Endodermal cell (in vitro differentiated cells): ENCODE measurements at regions not wholly inside any gene's neighbourhood (a gene's known extent, or its start where the extent isn't known, plus 50 kb on each side); places are given as distances from the start of the nearest gene placed in this dataset.

Experiments
- DNase-seq: peaks from one replicate; pipeline ENCODE4 v3.0.0-alpha.2; 2017
- H3K27ac ChIP-seq: 2 replicates; pipeline ENCODE4 v1.5.1; 2013; ENCODE audit warnings: mild to moderate bottlenecking, low read depth, low read length, moderate library complexity
- H3K27me3 ChIP-seq: 2 replicates; pipeline ENCODE4 v1.6.1; 2013; ENCODE audit warnings: mild to moderate bottlenecking, low read length, moderate library complexity; ENCODE audit not compliant: insufficient read depth, control insufficient read depth, poor library complexity, severe bottlenecking
- H3K36me3 ChIP-seq: 2 replicates; pipeline ENCODE4 v1.7.0; 2013; ENCODE audit warnings: mild to moderate bottlenecking, low read length, moderate library complexity; ENCODE audit not compliant: control insufficient read depth, insufficient read depth
- H3K4me1 ChIP-seq: one replicate; pipeline ENCODE4 v1.7.0; 2013; ENCODE audit warnings: low read length; ENCODE audit not compliant: control insufficient read depth, insufficient read depth
- H3K4me3 ChIP-seq: 2 replicates; pipeline ENCODE4 v1.5.1; 2013; ENCODE audit warnings: mild to moderate bottlenecking, low read length, moderate library complexity
- H3K9ac ChIP-seq: 2 replicates; pipeline ENCODE4 v1.6.1; 2013; ENCODE audit warnings: mild to moderate bottlenecking, low read length, moderate library complexity; ENCODE audit not compliant: poor library complexity, severe bottlenecking; ENCODE audit errors: extremely low read depth
- H3K9me3 ChIP-seq: 2 replicates; pipeline ENCODE4 v1.6.1; 2013; ENCODE audit warnings: mild to moderate bottlenecking, low read length, moderate library complexity; ENCODE audit not compliant: control insufficient read depth
- H3K27ac Mint-ChIP-seq: 2 replicates; pipeline ENCODE4 v1.8.0; 2020; ENCODE audit warnings: mixed read lengths
- H3K27me3 Mint-ChIP-seq: 2 replicates; pipeline ENCODE4 v1.8.0; 2021; ENCODE audit warnings: mild to moderate bottlenecking, mixed read lengths; ENCODE audit not compliant: insufficient read depth
- H3K36me3 Mint-ChIP-seq: 2 replicates; pipeline ENCODE4 v1.8.0; 2020; ENCODE audit warnings: low read depth, mixed read lengths
- H3K4me1 Mint-ChIP-seq: 2 replicates; pipeline ENCODE4 v1.8.0; 2020; ENCODE audit warnings: mixed read lengths
- H3K4me3 Mint-ChIP-seq: 2 replicates; pipeline ENCODE4 v1.8.0; 2020; ENCODE audit warnings: mild to moderate bottlenecking, moderate library complexity, mixed read lengths
- H3K9me3 Mint-ChIP-seq: 2 replicates; pipeline ENCODE4 v1.8.0; 2020; ENCODE audit warnings: mild to moderate bottlenecking, mixed read lengths
- WGBS, 2 experiments: methylation state at CpG; one replicate each; pipeline versions ENCODE4 v1.1.5 to v1.1.7; 2013; ENCODE audit warnings: missing lambda C conversion rate in 2 of 2, mixed read lengths in 1 of 2; ENCODE audit not compliant: insufficient coverage in 1 of 2, insufficient read length in 1 of 2; 5-methylcytosine and 5-hydroxymethylcytosine counted together
- TF ChIP-seq, protein P1 (sequence below): fragments of 200-600 bp; sonication (generic); conservative IDR thresholded peaks from 2 replicates; pipeline ENCODE4 v1.5.0; 2021; ENCODE audit warnings: antibody characterized with exemption, mild to moderate bottlenecking

DNA sequence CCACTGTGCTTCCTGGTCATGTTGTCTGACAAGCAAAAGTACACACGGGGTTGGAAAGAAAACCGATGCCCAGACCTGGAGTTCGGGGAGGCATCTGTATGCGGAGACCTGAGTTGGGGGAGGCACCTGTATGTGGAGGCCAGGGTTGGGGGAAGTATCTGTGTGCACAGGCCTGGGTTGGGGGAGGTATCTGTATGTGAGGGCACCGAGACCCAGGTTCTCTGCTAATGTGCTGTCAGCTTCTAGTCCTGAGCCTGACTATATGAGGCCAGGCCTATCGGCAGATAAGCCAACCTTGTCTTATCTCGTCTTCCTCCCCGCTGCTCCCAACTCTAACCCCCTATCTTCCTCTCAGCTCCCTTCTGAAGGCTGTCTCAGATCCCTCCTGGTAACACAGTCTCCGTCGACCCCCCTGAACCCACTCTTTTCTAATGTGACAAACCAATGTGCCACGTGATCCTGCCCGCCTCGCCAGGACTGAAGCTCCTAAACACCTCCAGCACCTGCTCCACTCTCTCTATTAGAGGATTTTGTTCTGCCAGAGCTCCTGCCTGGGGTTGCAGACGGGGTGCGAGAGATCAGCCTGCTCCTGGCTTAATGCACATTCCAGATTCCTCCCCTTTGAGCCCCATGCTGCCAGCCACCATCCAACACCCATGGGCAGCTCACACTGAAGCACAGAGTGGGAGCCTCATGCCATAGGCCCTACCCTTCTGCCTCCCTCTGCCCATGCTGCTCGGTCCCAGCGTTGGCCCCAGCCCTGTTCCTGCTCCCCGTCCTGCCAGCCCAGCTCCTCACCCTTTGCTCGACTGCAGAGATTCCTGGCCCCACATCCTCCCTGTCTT is 188.4 kb downstream of the SH3BP4 start:
- no peaks in the 10 kb centered on the region for H3K36me3 ChIP-seq
- no peaks in the 10 kb centered on the region for H3K36me3 Mint-ChIP-seq
- H3K9ac ChIP-seq: no peak overlapping the region
- peaks cover 3% of the 10 kb centered on the region for H3K9me3 Mint-ChIP-seq
- H3K4me3 ChIP-seq: no peak overlapping the region
- peaks cover 14% of the 10 kb centered on the region for H3K27me3 ChIP-seq
- H3K27ac Mint-ChIP-seq: no peak overlapping the region
- no peak overlapping the region for H3K27ac ChIP-seq
- H3K27me3 Mint-ChIP-seq: peaks cover 43% of the 10 kb centered on the region
- TF ChIP-seq, protein P1, sequence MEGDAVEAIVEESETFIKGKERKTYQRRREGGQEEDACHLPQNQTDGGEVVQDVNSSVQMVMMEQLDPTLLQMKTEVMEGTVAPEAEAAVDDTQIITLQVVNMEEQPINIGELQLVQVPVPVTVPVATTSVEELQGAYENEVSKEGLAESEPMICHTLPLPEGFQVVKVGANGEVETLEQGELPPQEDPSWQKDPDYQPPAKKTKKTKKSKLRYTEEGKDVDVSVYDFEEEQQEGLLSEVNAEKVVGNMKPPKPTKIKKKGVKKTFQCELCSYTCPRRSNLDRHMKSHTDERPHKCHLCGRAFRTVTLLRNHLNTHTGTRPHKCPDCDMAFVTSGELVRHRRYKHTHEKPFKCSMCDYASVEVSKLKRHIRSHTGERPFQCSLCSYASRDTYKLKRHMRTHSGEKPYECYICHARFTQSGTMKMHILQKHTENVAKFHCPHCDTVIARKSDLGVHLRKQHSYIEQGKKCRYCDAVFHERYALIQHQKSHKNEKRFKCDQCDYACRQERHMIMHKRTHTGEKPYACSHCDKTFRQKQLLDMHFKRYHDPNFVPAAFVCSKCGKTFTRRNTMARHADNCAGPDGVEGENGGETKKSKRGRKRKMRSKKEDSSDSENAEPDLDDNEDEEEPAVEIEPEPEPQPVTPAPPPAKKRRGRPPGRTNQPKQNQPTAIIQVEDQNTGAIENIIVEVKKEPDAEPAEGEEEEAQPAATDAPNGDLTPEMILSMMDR: no peak
- no peaks in the 10 kb centered on the region for H3K9me3 ChIP-seq
- 92 to 97% methylated on average over 16 to 19 of the region's 19 CpGs for WGBS, 2 experiments
- H3K4me1 ChIP-seq: peaks cover 5% of the 10 kb centered on the region
- H3K4me3 Mint-ChIP-seq: no peak overlapping the region
- peaks cover 11% of the 10 kb centered on the region for H3K4me1 Mint-ChIP-seq
- DNase-seq: no peak

- no peak overlapping the region for H3K27ac ChIP-seq
- H3K4me3 ChIP-seq: no peak overlapping the region
- no peaks in the 10 kb centered on the region for H3K9me3 ChIP-seq
- Mint-ChIP-seq H3K27ac (no peak overlapping the region), H3K36me3 (no peaks in the 10 kb centered on the region), H3K4me1 (peaks cover 15% of the 10 kb centered on the region), H3K27me3 (peaks cover 37% of the 10 kb centered on the region), H3K9me3 (no peaks in the 10 kb centered on the region), H3K4me3 (no peak overlapping the region)
- H3K9ac ChIP-seq: no peak overlapping the region
- peaks cover 14% of the 10 kb centered on the region for H3K27me3 ChIP-seq
- DNase-seq: no peak
- WGBS, 2 experiments: 95 to 100% methylated on average over 2 to 5 of the region's 5 CpGs
- TF ChIP-seq, protein P1: no peak
- H3K4me1 ChIP-seq: peaks cover 5% of the 10 kb centered on the region
- H3K36me3 ChIP-seq: no peaks in the 10 kb centered on the region
Measured at GRCh38 chr2:235140801-235141081, 188.9 kb downstream of the SH3BP4 start.

DNA sequence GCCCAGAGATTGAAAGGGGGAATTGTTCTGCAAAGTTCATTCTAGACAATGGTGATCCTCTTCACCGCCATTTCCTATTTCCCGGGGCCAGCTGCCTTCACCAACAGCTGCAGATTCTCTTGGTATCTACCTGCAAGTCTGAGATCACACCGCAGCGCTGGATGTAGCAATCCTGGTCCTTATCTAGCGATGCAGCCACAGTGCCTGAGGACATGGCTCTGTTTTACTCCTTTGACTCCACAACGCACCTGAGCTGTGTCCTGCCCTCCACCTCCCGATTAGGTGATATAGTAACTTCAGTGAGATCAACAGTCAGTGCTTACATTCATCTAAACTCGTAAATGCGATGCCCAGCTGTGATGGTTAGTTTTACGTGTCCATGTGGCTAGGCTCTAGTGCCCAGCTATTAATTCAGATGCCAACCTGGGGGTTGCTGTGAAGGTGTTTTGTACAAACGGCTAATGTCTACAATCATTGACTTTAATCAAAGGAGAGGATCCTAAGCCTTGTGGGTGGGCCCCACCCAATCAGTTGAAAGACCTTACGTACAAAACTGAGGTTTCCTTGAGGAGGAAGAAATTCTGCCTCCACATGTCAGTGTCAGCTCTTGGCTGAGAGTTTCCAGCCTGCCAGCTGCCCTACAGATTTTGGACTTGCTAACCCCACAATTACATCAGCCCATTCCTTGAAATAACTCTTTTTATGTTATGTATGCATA is 189.8 kb downstream of the SH3BP4 start:
- no peak overlapping the region for H3K4me3 Mint-ChIP-seq
- Histone ChIP-seq H3K9me3 (no peaks in the 10 kb centered on the region), H3K4me1 (peaks cover 5% of the 10 kb centered on the region), H3K27ac (no peak overlapping the region), H3K36me3 (no peaks in the 10 kb centered on the region), H3K9ac (no peak overlapping the region), H3K27me3 (peaks cover 14% of the 10 kb centered on the region), H3K4me3 (no peak overlapping the region)
- no peak for DNase-seq
- TF ChIP-seq, protein P1: no peak
- H3K4me1 Mint-ChIP-seq: peaks cover 22% of the 10 kb centered on the region
- no peaks in the 10 kb centered on the region for H3K9me3 Mint-ChIP-seq
- no peaks in the 10 kb centered on the region for H3K36me3 Mint-ChIP-seq
- 93% methylated on average over 10 to 12 of the region's 12 CpGs for WGBS, 2 experiments
- peaks cover 38% of the 10 kb centered on the region for H3K27me3 Mint-ChIP-seq
- no peak overlapping the region for H3K27ac Mint-ChIP-seq
